ENCODE measurements at regions not wholly inside any gene's neighbourhood (a gene's known extent, or its start where the extent isn't known, plus 50 kb on each side); places are given as distances from the start of the nearest gene placed in this dataset.
A peak's percentile ranks its signal among the peaks of the same experiment; 100 is the strongest.

DNA sequence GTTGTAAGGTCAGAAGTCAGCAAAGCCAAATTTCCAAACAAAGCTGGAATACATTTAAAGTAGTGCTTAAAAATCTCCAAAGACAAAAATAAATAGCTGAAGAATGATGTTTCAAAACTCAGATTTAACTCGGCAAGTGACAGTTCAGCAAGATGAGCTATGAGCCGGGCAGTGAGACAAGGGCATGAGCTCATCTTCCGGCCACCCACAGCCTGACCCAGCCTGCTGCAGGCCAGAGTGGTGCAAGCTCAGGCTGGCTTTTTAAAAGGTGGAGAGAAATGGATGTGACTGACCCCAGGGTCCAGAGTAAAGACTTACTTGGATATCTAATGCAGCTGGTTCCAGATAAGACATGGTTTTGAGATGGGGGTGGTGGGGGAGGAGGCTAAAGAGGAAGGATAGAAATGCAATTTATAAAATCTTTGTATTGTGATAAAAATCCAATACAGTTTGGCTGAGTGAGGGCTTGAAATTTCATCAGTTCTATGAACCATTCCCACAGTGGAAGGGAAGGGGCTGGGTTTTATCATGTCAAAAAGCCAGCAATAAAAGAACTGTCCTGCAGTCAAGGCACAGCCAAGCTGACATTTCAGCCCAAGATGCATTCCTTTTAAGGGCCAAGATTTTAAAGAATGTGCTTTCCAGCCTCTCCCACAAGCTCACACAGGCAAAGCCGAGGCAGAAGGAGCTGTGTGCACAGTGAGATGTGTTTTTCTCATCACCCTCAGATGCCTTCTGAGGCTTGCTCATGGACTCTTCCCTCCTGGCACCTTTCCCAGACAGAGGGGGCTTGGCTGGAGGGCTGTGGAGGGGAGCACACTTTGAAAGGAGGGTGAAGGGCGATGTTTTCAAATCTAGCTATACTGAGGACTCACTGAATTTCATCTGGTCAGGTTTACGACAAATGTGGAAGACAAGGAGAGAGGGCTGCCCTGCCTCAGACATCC lies 97.9 kb upstream of the KLHL29 start:
- no peak for DNase-seq

- DNase-seq = no peak
Observed at GRCh38 chr2:23289671-23290070, 95.3 kb upstream of the KLHL29 start.

DNA sequence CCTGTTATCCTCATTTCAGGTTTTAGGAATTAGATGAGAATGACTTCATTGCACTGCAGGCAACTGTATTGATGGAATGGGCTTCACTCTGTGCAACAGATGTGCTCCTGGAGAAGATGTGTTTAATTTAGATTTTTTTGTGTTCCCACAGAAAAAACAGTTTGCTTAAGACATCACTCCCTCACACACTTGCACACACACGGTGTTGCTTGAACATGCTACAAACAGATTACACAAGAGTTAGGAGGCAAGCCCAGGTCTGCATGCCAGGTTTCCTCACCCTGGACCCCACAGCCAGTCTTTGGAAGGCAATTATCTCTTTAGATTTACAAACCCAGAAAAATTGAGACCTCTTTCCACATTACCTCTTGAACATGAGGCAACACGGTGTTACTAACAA lies 93.7 kb upstream of the KLHL29 start:
- DNase-seq = no peak

DNA sequence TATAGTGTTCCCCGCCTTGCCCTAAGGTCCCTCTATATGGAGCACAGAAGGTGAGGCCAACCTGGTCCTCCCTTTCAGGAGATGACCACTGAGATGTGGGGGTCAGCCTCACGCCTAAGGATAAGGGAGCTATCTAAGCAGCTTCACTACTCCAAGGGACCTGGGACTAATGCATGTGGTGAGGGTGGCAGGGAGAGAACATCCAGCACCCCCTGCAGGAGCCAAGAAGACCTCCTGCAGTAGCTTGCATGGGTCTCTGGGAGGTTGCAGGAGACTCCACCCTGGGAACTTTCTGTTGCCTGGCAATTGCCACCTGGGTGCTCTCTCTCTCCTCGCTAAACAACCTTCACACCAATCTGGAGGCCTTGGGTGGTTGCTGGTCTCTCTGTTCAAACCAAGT lies 93.0 kb upstream of the KLHL29 start:
- DNase-seq = no peak

- DNase-seq = no peak
Observed at GRCh38 chr2:23293063-23293462, 91.9 kb upstream of the KLHL29 start.

GRCh38 chr2:23293731-23294130 lies 91.2 kb upstream of the KLHL29 start:
- DNase-seq = no peak

DNA sequence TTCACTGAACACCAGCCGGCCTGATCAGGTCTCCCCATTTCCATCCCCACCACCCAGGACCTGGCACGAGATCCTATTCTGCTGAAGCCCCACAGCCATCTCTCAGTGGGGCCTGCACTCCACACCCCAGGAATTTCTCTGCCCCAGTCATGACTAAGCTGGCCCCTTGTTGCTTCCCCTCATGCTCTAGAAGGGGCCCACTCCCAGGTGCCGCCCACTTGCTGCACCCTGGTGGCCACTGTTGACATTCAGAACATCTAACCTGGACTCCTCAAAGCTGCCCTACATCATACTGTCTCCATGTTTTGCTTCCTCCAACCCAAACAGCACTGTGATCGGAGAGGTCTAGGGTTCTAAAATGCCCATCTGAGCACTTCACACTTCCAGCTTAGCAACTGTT lies 90.7 kb upstream of the KLHL29 start:
- DNase-seq = no peak

GRCh38 chr2:23296691-23297090 lies 88.3 kb upstream of the KLHL29 start:
- DNase-seq = no peak

- no peak for DNase-seq
Observed at GRCh38 chr2:23297112-23297511, 87.9 kb upstream of the KLHL29 start.

GRCh38 chr2:23298551-23298950 lies 86.4 kb upstream of the KLHL29 start:
- no peak for DNase-seq

GRCh38 chr2:23299476-23300195 lies 85.3 kb upstream of the KLHL29 start:
- DNase-seq = no peak

GRCh38 chr2:23301136-23301535 lies 83.8 kb upstream of the KLHL29 start:
- no peak for DNase-seq

GRCh38 chr2:23302591-23302990 lies 82.4 kb upstream of the KLHL29 start:
- DNase-seq = no peak

- DNase-seq = no peak
Observed at GRCh38 chr2:23306401-23306800, 78.6 kb upstream of the KLHL29 start.

DNA sequence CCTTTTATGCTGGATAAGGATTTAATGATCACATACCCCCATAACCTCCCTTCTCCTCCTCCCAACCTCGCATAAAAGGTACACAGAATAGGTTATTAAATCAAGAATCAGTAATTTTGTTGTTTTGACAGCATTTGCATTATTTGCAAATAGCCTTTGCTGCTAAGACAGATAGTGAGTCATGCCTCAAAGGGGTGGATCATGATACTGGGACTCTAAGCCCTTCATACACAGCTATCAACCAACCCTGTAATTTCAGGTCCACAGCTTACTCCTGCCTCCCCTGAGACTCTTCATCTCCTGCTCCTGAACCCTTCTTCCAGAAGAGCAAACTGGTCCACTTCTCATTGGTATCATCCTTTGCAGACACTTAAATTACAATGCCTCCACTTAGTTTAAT lies 73.8 kb upstream of the KLHL29 start:
- no peak for DNase-seq

DNA sequence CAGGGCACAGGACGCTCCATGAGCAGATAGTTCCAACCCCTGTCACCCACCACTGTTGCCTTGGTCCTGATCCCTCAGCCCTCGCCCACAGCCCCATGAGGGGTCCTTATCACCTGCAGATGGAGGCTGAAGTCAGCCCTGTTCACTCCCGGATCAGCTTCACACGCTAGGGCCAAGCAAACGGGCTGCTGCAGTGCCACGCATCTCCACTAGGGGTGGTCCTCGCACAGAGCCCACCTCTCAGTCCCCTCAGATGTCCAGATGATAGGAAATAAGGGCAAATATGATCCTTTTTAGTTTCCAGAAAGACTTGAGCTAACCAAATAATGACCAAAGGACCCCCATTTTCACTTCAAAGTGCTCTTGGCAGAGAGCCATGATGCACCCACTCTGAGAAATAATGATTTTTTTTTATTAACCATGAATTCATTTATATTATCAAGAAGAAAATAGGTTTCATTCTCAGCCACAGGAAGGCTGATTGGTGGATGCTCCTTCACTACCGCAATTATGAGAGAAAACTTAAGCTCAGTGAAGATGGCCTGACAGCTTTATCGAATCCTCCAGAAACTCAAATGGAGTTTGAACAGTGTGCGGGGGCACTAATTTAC lies 71.9 kb upstream of the KLHL29 start:
- DNase-seq = peak; percentile 10

DNA sequence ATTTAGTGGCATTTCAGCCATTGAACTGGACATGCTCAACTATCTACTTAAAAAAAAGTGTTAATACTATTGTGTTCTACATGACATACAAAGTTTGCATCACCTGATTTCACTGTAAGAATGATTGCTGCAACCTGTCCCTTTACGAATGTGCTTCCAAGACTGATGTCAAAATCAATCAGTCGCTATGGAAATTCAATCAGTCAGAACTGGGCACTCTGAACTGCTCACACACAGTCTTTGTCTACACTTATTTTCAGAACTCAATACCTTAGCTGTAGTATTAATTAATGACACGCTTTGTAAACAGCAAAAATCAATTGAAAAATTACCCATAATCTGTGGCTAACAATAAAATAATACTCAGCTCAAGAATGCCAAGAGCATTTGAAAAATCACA lies 70.3 kb upstream of the KLHL29 start:
- DNase-seq = no peak

DNA sequence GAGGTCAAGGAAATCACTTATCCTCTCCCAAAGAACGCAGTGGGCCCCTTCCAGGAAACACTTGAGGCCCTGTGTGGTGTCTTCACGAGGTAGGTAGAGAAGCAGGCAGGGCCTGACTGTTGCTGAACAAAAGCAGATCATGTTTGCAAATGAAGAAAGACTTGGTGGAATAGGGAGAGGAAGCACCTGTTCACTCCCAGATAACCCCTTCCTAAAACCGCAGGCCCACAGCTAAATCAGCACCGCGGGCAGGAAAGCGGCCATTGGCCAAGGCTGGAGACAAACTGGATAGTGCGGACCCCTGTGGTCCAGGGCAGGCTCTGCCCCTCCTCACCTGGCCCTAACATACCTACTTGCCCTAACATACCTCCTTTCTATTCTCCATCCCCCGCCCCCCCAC lies 64.9 kb upstream of the KLHL29 start:
- DNase-seq = no peak

DNA sequence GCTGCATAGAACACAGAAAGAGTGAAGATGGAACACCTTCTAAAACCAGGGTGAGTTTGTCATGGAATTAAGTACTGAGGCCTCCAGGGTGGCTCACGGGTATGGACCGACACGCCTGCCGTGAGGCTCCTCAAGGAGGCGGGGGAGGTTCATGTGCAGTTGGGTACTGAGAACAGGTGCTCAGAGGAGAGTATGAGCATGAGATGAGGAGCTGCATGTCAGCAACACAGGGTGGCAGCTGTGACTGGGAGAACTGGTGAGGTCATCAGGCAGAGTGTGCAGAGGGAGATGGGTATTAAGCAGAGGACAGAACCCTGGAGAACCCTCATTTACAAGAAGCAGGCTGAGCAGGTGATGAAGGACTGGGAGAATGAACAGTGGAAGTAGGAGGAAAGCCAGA lies 63.2 kb upstream of the KLHL29 start:
- DNase-seq = no peak

DNA sequence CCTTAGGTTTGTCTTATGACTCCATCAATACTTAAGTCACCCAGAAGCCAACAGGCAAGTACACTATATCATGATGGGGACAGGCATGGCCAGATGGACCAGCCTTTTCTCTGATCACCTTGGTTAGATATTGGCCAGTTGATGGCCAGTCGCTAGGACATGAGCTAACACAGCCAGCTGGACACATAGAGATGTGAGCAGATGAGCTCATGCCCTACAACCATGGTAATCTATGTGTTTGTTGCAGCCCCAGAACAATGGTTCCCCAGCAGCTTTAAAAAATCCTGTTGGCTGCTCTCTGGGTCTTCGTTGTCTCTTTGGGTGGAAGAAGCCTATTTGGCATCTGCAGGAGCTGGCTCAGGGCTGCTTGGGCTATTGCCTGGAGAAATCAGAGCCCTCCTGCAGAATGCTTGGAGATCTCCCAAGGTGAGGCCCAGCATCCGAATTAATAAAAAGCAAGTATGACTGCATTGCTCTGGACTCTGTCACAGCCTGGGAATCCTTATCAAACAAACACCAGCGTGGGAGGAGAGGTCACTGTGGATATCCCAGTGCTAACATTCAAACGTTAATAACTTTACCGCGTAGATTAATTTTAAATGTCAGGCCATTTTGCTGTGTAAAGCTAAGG lies 62.3 kb upstream of the KLHL29 start:
- DNase-seq = no peak

DNA sequence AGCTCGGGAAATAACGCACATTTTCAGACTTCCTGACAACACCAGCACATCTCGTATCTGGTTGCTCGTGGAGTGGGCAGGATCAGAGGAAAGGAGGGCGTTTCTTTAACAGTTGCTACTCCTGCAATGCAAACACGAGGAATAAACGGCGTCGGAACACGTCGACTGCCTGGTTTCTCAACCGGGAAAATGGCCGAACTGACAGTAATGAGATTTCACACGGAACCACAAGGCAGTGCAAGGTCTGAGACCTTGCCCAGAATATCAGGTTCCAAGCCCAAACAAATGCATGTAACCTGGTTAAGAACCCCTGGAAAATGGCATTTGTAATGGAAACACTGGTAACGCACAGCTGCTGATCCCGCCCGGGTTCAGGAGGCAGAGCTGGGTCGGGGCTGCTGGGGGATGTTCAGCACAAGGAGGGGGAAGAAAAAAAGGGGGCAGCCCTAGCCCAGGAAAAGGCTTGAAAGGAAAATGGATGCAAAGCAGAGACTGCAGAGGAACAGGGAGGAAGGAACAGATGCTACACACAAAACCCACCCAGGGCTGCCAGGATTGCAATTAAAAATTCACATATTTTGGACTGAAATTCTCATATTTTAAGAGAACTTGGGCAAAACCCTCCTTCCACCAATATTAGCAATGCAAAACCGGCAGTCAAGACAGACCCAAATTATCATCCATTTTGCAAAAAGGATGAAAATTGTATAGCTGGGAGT lies 61.6 kb upstream of the KLHL29 start:
- no peak for DNase-seq

DNA sequence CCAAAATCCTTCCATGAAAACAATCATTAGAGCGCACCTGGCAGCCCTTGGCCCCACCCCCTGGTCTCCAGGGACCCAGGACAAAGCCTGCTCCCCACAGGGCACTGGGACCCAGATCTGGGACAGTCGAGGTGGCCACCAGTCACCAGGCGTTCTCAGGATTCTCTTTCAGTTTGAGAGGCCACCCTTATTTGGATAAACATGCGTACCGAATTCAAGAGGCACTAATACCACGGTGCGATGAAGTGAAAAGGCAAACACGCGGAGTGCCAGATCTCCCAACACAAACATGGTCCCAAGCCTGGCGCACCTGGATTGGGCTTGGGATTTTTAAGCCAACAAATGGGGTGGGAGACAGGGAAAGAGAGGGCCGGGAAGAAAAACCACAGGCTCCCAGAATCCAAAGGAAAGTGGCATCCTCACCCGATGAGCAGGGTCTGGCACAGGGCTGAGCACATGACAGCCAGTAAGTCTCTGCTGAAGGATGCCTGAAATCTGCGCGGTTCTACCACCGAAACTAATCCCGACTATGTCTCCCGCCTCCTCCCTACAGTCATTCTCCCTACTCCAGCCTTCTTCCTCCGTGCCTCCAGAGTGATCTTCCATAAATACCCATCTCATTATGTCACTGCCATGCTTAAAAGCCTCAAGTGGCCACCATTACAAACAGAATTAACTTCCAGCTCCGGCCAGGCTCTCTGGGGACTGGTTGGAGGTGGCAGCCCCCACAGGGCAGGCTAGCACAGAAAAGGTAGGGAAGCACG lies 60.9 kb upstream of the KLHL29 start:
- DNase-seq = no peak
